Trophoblast cell (in vitro differentiated cells and primary cell): ENCODE measurements at regions not wholly inside any gene's neighbourhood (a gene's known extent, or its start where the extent isn't known, plus 50 kb on each side); places are given as distances from the start of the nearest gene placed in this dataset.

Experiments
- DNase-seq, 2 donors: peaks; one replicate each; pipeline ENCODE4 v3.0.0-alpha.2; 2016
- H2AFZ ChIP-seq: 2 replicates; pipeline ENCODE4 v1.6.1; 2013; ENCODE audit warnings: low read length, moderate library complexity, mild to moderate bottlenecking; ENCODE audit not compliant: insufficient read depth, poor library complexity
- H2AK5ac ChIP-seq: 2 replicates; pipeline ENCODE4 v1.6.1; 2013; ENCODE audit warnings: mild to moderate bottlenecking, low read length
- H2BK120ac ChIP-seq: 2 replicates; pipeline ENCODE4 v1.6.1; 2013; ENCODE audit warnings: low read length, mild to moderate bottlenecking, moderate library complexity; ENCODE audit not compliant: insufficient read depth, poor library complexity
- H2BK12ac ChIP-seq: 2 replicates; pipeline ENCODE4 v1.6.1; 2013; ENCODE audit warnings: mild to moderate bottlenecking, low read length, moderate library complexity
- H2BK5ac ChIP-seq: 2 replicates; pipeline ENCODE4 v1.6.1; 2013; ENCODE audit warnings: low read length, low read depth, moderate library complexity, mild to moderate bottlenecking; ENCODE audit not compliant: poor library complexity
- H3K14ac ChIP-seq: 2 replicates; pipeline ENCODE4 v1.6.1; 2013; ENCODE audit warnings: mild to moderate bottlenecking, low read length
- H3K18ac ChIP-seq: 2 replicates; pipeline ENCODE4 v1.6.1; 2013; ENCODE audit warnings: mild to moderate bottlenecking, low read length
- H3K23ac ChIP-seq: 2 replicates; pipeline ENCODE4 v1.6.1; 2013; ENCODE audit warnings: low read length
- H3K27ac ChIP-seq: 2 replicates; pipeline ENCODE4 v1.5.1; 2013; ENCODE audit warnings: low read depth, mild to moderate bottlenecking, inconsistent platforms, low read length, moderate library complexity
- H3K27me3 ChIP-seq: 2 replicates; pipeline ENCODE4 v1.6.1; 2013; ENCODE audit warnings: inconsistent platforms, mild to moderate bottlenecking, low read length, moderate library complexity; ENCODE audit not compliant: insufficient read depth
- H3K36me3 ChIP-seq, 2 experiments: 1 replicate in 1 of 2; 2 replicates in 1 of 2; pipeline ENCODE4 v1.6.1; 2013; ENCODE audit warnings: low read length in 2 of 2, mild to moderate bottlenecking in 2 of 2, moderate library complexity in 1 of 2; ENCODE audit not compliant: insufficient read depth in 2 of 2, control insufficient read depth in 1 of 2
- H3K4ac ChIP-seq: 2 replicates; pipeline ENCODE4 v1.6.1; 2013; ENCODE audit warnings: low read depth, mild to moderate bottlenecking, low read length, moderate library complexity
- H3K4me1 ChIP-seq, 2 experiments: 1 replicate in 1 of 2; 2 replicates in 1 of 2; pipeline ENCODE4 v1.6.1; 2013; ENCODE audit warnings: low read length in 2 of 2, mild to moderate bottlenecking in 2 of 2, moderate library complexity in 1 of 2; ENCODE audit not compliant: insufficient read depth in 2 of 2, control insufficient read depth in 1 of 2
- H3K4me2 ChIP-seq: 2 replicates; pipeline ENCODE4 v1.6.1; 2013; ENCODE audit warnings: inconsistent platforms, mild to moderate bottlenecking, low read length, moderate library complexity
- H3K4me3 ChIP-seq: 2 replicates; pipeline ENCODE4 v1.5.1; 2013; ENCODE audit warnings: mild to moderate bottlenecking, low read depth, low read length, inconsistent platforms
- H3K79me1 ChIP-seq: one replicate; pipeline ENCODE4 v1.6.1; 2013; ENCODE audit warnings: low read length
- H3K79me2 ChIP-seq: 2 replicates; pipeline ENCODE4 v1.6.1; 2013; ENCODE audit warnings: low read length, mild to moderate bottlenecking; ENCODE audit not compliant: control insufficient read depth, insufficient read depth, poor library complexity
- H3K9ac ChIP-seq: 2 replicates; pipeline ENCODE4 v1.6.1; 2013; ENCODE audit warnings: mild to moderate bottlenecking, low read length
- H3K9me3 ChIP-seq: 2 replicates; pipeline ENCODE4 v1.6.1; 2013; ENCODE audit warnings: low read depth, mild to moderate bottlenecking, control low read depth, inconsistent platforms, low read length; ENCODE audit not compliant: insufficient read depth
- H4K12ac ChIP-seq: 2 replicates; pipeline ENCODE4 v1.6.1; 2013; ENCODE audit warnings: low read depth, mild to moderate bottlenecking, low read length, moderate library complexity
- H4K8ac ChIP-seq: 2 replicates; pipeline ENCODE4 v1.6.1; 2013; ENCODE audit warnings: low read depth, mild to moderate bottlenecking, low read length, moderate library complexity
- H4K91ac ChIP-seq: one replicate; pipeline ENCODE4 v1.6.1; 2013; ENCODE audit warnings: low read depth, mild to moderate bottlenecking, low read length, moderate library complexity
- WGBS: extraction: QIAGEN DNeasy Blood & Tissue Kit; methylation state at CpG from one replicate; pipeline ENCODE4 v1.1.7; 2013; ENCODE audit warnings: missing lambda C conversion rate; ENCODE audit not compliant: insufficient read length, insufficient coverage; ENCODE audit errors: extremely low coverage; 5-methylcytosine and 5-hydroxymethylcytosine counted together

- Histone ChIP-seq H4K12ac (no peak overlapping the region), H3K9me3 (no peaks in the 10 kb centered on the region), H2AK5ac (no peak overlapping the region), H3K27ac (no peak overlapping the region), H2BK120ac (no peak overlapping the region), H2AFZ (no peak overlapping the region), H3K4ac (no peak overlapping the region), H3K18ac (no peak overlapping the region), H3K36me3 (no peaks in the 10 kb centered on the region), H3K79me1 (no peaks in the 10 kb centered on the region), H4K8ac (no peak overlapping the region), H3K4me1 (no peaks in the 10 kb centered on the region), H3K4me3 (no peak overlapping the region), H3K23ac (no peak overlapping the region), H3K9ac (no peak overlapping the region), H3K79me2 (no peaks in the 10 kb centered on the region), H4K91ac (no peak overlapping the region), H2BK5ac (no peak overlapping the region), H2BK12ac (no peak overlapping the region), H3K14ac (no peak overlapping the region), H3K27me3 (no peaks in the 10 kb centered on the region), H3K4me2 (no peak overlapping the region)
- no CpG with 5 or more reads among the region's 2 CpGs for WGBS
- no peak for DNase-seq
These were observed 142.3 kb upstream of the IGF1 start for GRCh38 chr12:102622618-102623017.

GRCh38 chr12:102618197-102618877 is 138.0 kb upstream of the IGF1 start:
- Histone ChIP-seq H3K27ac (no peak overlapping the region), H4K12ac (no peak overlapping the region), H2BK120ac (no peak overlapping the region), H3K4me1 (no peaks in the 10 kb centered on the region), H2AK5ac (no peak overlapping the region), H3K79me1 (no peaks in the 10 kb centered on the region), H3K9ac (no peak overlapping the region), H3K79me2 (no peaks in the 10 kb centered on the region), H4K8ac (no peak overlapping the region), H3K14ac (no peak overlapping the region), H2BK12ac (no peak overlapping the region), H3K27me3 (no peaks in the 10 kb centered on the region), H3K4me2 (no peak overlapping the region), H3K23ac (no peak overlapping the region), H3K36me3 (no peaks in the 10 kb centered on the region), H4K91ac (no peak overlapping the region), H2AFZ (no peak overlapping the region), H2BK5ac (no peak overlapping the region), H3K18ac (no peak overlapping the region), H3K4me3 (no peak overlapping the region), H3K9me3 (no peaks in the 10 kb centered on the region), H3K4ac (no peak overlapping the region)
- DNase-seq, result no peak
- whole genome bisulfite sequencing, result no CpG with 5 or more reads among the region's 5 CpGs

GRCh38 chr12:102616692-102617091 is 136.3 kb upstream of the IGF1 start:
- Histone ChIP-seq H3K27me3 (no peaks in the 10 kb centered on the region), H3K4me1 (no peaks in the 10 kb centered on the region), H3K27ac (no peak overlapping the region), H3K18ac (no peak overlapping the region), H2AK5ac (no peak overlapping the region), H2BK120ac (no peak overlapping the region), H3K79me1 (no peaks in the 10 kb centered on the region), H3K23ac (no peak overlapping the region), H3K36me3 (no peaks in the 10 kb centered on the region), H4K12ac (no peak overlapping the region), H2BK5ac (no peak overlapping the region), H4K91ac (no peak overlapping the region), H3K4me2 (no peak overlapping the region), H3K4me3 (no peak overlapping the region), H3K9ac (no peak overlapping the region), H3K4ac (no peak overlapping the region), H3K14ac (no peak overlapping the region), H3K9me3 (no peaks in the 10 kb centered on the region), H2AFZ (no peak overlapping the region), H2BK12ac (no peak overlapping the region), H4K8ac (no peak overlapping the region), H3K79me2 (no peaks in the 10 kb centered on the region)
- no peak for DNase-seq
- WGBS, result no CpG with 5 or more reads among the region's 2 CpGs

GRCh38 chr12:102611995-102612394 is 131.6 kb upstream of the IGF1 start:
- Histone ChIP-seq H3K79me1 (no peaks in the 10 kb centered on the region), H3K79me2 (no peaks in the 10 kb centered on the region), H4K91ac (no peak overlapping the region), H3K4ac (no peak overlapping the region), H3K4me2 (no peak overlapping the region), H2AK5ac (no peak overlapping the region), H3K14ac (no peak overlapping the region), H2BK12ac (no peak overlapping the region), H3K27ac (no peak overlapping the region), H3K23ac (no peak overlapping the region), H2AFZ (no peak overlapping the region), H3K36me3 (no peaks in the 10 kb centered on the region), H4K8ac (no peak overlapping the region), H2BK120ac (no peak overlapping the region), H3K4me3 (no peak overlapping the region), H4K12ac (no peak overlapping the region), H2BK5ac (no peak overlapping the region), H3K9ac (no peak overlapping the region), H3K4me1 (no peaks in the 10 kb centered on the region), H3K18ac (no peak overlapping the region), H3K27me3 (no peaks in the 10 kb centered on the region), H3K9me3 (no peaks in the 10 kb centered on the region)
- WGBS, result no CpG with 5 or more reads among the region's 1 CpG
- DNase-seq, result no peak
